ENCODE measurements at regions not wholly inside any gene's neighbourhood (a gene's known extent, or its start where the extent isn't known, plus 50 kb on each side); places are given as distances from the start of the nearest gene placed in this dataset.

DNA sequence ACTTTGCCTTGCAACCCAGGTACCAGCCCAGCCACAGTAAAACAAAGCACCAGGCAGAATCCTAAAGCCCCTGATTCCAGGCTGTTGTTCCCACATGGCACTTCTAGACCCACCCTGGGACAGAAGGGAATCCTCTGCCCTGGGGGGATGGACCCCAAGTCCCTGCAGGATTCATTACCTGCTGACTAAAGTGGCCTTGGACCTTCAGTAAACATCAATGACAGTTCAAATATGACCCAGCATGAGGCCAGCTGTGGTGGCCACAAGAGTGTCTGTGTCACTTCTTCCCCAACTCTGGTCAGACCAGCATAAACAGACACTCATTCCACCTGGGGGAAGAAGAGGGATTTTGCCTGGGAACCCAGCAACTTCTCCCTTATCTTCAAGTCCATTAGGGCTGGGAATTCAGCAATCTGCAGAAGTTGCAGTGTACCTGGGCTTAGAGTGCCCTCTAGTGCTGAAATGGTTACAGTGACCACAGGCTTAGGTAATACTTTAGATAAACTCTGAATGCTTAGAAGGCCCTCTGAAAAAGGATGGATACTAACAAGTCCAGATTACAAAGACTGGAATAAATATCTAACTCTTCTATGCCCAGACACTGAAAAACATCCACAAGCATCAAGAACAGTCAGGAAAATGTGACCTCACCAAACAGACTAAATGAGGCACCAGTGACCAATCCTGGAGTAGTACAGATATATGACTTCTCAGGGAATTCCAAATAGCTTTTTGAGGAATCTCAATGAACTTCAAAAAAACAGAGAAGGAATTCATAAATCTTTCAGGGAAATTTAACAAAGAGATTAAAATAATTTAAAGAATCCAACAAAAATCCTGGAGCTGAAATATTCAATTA is 108.5 kb upstream of the TMEM168 start:
- Histone ChIP-seq H4K20me1 (ENCODE audit: control insufficient read depth, extremely low read depth, insufficient read depth, low read length) (peaks cover 2% of the 10 kb centered on the region), H3K9me3 (ENCODE audit: control insufficient read depth, low read depth, low read length) (no peaks in the 10 kb centered on the region), H3K79me2 (ENCODE audit: control insufficient read depth, insufficient read depth, low read length) (peaks cover 2% of the 10 kb centered on the region), H3K4me3 (ENCODE audit: control insufficient read depth in 2 of 3, extremely low read depth in 1 of 3, insufficient read depth in 2 of 3, low read depth in 1 of 3, low read length in 3 of 3) (no peak overlapping the region), H3K4me2 (ENCODE audit: control insufficient read depth, extremely low read depth, insufficient read depth, low read depth, low read length) (no peak overlapping the region), H2AFZ (ENCODE audit: control insufficient read depth, low read length) (no peak overlapping the region), H3K27ac (ENCODE audit: control insufficient read depth, insufficient read depth, low read length) (no peak overlapping the region), H3K36me3 (ENCODE audit: control insufficient read depth in 2 of 2, extremely low read depth in 1 of 2, insufficient read depth in 2 of 2, low read length in 2 of 2) (peaks cover 0 to 1% of the 10 kb centered on the region in 2 experiments), H3K4me1 (ENCODE audit: control insufficient read depth, extremely low read depth, insufficient read depth, low read length) (no peaks in the 10 kb centered on the region), H3K9ac (ENCODE audit: control insufficient read depth, extremely low read depth, insufficient read depth, low read length) (no peak overlapping the region), H3K9me1 (ENCODE audit: control insufficient read depth, extremely low read depth, insufficient read depth, low read length) (no peaks in the 10 kb centered on the region), H3K27me3 (ENCODE audit: control insufficient read depth, extremely low read depth, insufficient read depth, low read length) (no peaks in the 10 kb centered on the region)
- FAIRE-seq, result peak; percentile 83
- dilution Hi-C loops (cut with MboI; ENCODE audit: extremely low pct_ligation_motif_present, low sequenced_read_pairs), result no loop called here
- peak; percentile 54 for DNase-seq (ENCODE audit: low read depth, low spot score)
- TF ChIP-seq CTCF (optimal IDR thresholded peaks at IDR 0.05 in 1 of 3, IDR thresholded peaks at IDR 0.05 in 1 of 3, conservative IDR thresholded peaks at IDR 0.05 in 1 of 3; ENCODE audit: extremely low read depth in 1 of 3, insufficient read depth in 2 of 3, low read length in 3 of 3) (peak; percentile 77 to 82 (median 78)), EZH2 (IDR thresholded peaks at IDR 0.05; ENCODE audit: low read length) (no peak)

- FAIRE-seq, result no peak
- dilution Hi-C loops (cut with MboI; ENCODE audit: extremely low pct_ligation_motif_present, low sequenced_read_pairs), result no loop called here
Observed at GRCh38 chr7:112897839-112898431, 107.7 kb upstream of the TMEM168 start.

More at GRCh38 chr7:112897839-112898431, 107.7 kb upstream of the TMEM168 start:
- peaks cover 2% of the 10 kb centered on the region for H3K79me2 ChIP-seq (ENCODE audit: control insufficient read depth, insufficient read depth, low read length)
- no peak overlapping the region for H3K4me2 ChIP-seq (ENCODE audit: control insufficient read depth, extremely low read depth, insufficient read depth, low read depth, low read length)
- no peaks in the 10 kb centered on the region for H3K4me1 ChIP-seq (ENCODE audit: control insufficient read depth, extremely low read depth, insufficient read depth, low read length)
- H3K36me3 ChIP-seq (ENCODE audit: control insufficient read depth in 2 of 2, extremely low read depth in 1 of 2, insufficient read depth in 2 of 2, low read length in 2 of 2), result peaks cover 0 to 1% of the 10 kb centered on the region in 2 experiments
- peaks cover 2% of the 10 kb centered on the region for H4K20me1 ChIP-seq (ENCODE audit: control insufficient read depth, extremely low read depth, insufficient read depth, low read length)
- H3K27ac ChIP-seq (ENCODE audit: control insufficient read depth, insufficient read depth, low read length), result no peak overlapping the region
- H3K9me3 ChIP-seq (ENCODE audit: control insufficient read depth, low read depth, low read length), result no peaks in the 10 kb centered on the region
- H3K9ac ChIP-seq (ENCODE audit: control insufficient read depth, extremely low read depth, insufficient read depth, low read length), result no peak overlapping the region
- no peaks in the 10 kb centered on the region for H3K9me1 ChIP-seq (ENCODE audit: control insufficient read depth, extremely low read depth, insufficient read depth, low read length)
- H3K4me3 ChIP-seq (ENCODE audit: control insufficient read depth in 2 of 3, extremely low read depth in 1 of 3, insufficient read depth in 2 of 3, low read depth in 1 of 3, low read length in 3 of 3), result no peak overlapping the region
- DNase-seq (ENCODE audit: low read depth, low spot score), result no peak
- no peak for TF ChIP-seq CTCF (optimal IDR thresholded peaks at IDR 0.05 in 1 of 3, IDR thresholded peaks at IDR 0.05 in 1 of 3, conservative IDR thresholded peaks at IDR 0.05 in 1 of 3; ENCODE audit: extremely low read depth in 1 of 3, insufficient read depth in 2 of 3, low read length in 3 of 3)
- no peak for TF ChIP-seq EZH2 (IDR thresholded peaks at IDR 0.05; ENCODE audit: low read length)
- H2AFZ ChIP-seq (ENCODE audit: control insufficient read depth, low read length), result no peak overlapping the region
- no peaks in the 10 kb centered on the region for H3K27me3 ChIP-seq (ENCODE audit: control insufficient read depth, extremely low read depth, insufficient read depth, low read length)

Measured in keratinocyte (primary cell).